Motor neuron (in vitro differentiated cells): ENCODE measurements at regions not wholly inside any gene's neighbourhood (a gene's known extent, or its start where the extent isn't known, plus 50 kb on each side); places are given as distances from the start of the nearest gene placed in this dataset.

ENCODE experiments used
- ATAC-seq, 8 experiments: fragments of 200-7000 bp; cut with Tn5 transposase; replicated peaks in 6 of 8; 2 replicates each; pipeline ENCODE4 v1.8.0; 2021; ENCODE audit warnings: mild to moderate bottlenecking in 8 of 8, moderate library complexity in 8 of 8
- H3K27ac ChIP-seq, 2 donors: fragments of 250-450 bp; sonication (Bioruptor Pico); 2 replicates each; pipeline ENCODE4 v1.9.0; 2021; ENCODE audit warnings: antibody characterized with exemption in 2 of 2, mild to moderate bottlenecking in 2 of 2, moderate library complexity in 1 of 2
- H3K4me1 ChIP-seq, 2 donors: fragments of 250-450 bp; sonication (Bioruptor Pico); replicated peaks in 1 of 2; 2 replicates each; pipeline ENCODE4 v1.6.1; 2021; ENCODE audit warnings: antibody characterized with exemption in 2 of 2, mild to moderate bottlenecking in 2 of 2, moderate library complexity in 1 of 2
- H3K4me3 ChIP-seq, 5 donors: fragments of 250-450 bp; sonication (Bioruptor Pico); 2 replicates each; pipeline ENCODE4 v1.9.0; 2021; ENCODE audit warnings: antibody characterized with exemption in 5 of 5, mild to moderate bottlenecking in 5 of 5, moderate library complexity in 4 of 5
- WGBS, 10 experiments: fragments of 450-650 bp; shearing (Covaris generic); methylation state at CpG; one replicate each; pipeline ENCODE4 v1.0.0; 2022; 5-methylcytosine and 5-hydroxymethylcytosine counted together
- in situ Hi-C, 9 experiments: fragments of 400-800 bp; cut with MboI; loops; one replicate each; pipeline ENCODE4 v1.15.0; 2021; ENCODE audit warnings: low sequenced_read_pairs in 9 of 9, low pct_unique_long_range_greater_than_20kb in 2 of 9; ENCODE audit not compliant: unreplicated experiment in 9 of 9

GRCh38 chr2:156191527-156191926, 141.0 kb downstream of the NR4A2 start:
- H3K27ac ChIP-seq, result no peak overlapping the region
- no peak overlapping the region for H3K4me3 ChIP-seq
- H3K4me1 ChIP-seq, result no peaks in the 10 kb centered on the region
- ATAC-seq, result peak in 1 of 8 experiments; percentile 19
- in situ Hi-C loops, result no loop called here
- WGBS, 10 experiments, result 0 to 80% (median 20%) methylated on average over 1 to 2 of the region's 2 CpGs; no CpG with 5 or more reads in 3 of the 10 experiments

GRCh38 chr2:156190517-156190916, 142.0 kb downstream of the NR4A2 start:
- ATAC-seq, result no peak
- in situ Hi-C loops, result no loop called here
- no peaks in the 10 kb centered on the region for H3K4me1 ChIP-seq
- no peak overlapping the region for H3K27ac ChIP-seq
- H3K4me3 ChIP-seq, result no peak overlapping the region
- 0 to 100% (median 67%) methylated on average over 1 to 3 of the region's 3 CpGs; no CpG with 5 or more reads in 3 of the 10 experiments for WGBS, 10 experiments

- WGBS, 10 experiments, result 11 to 94% (median 86%) methylated on average over 1 to 3 of the region's 3 CpGs
- no peak for ATAC-seq
- Histone ChIP-seq H3K4me3 (no peak overlapping the region), H3K4me1 (no peaks in the 10 kb centered on the region), H3K27ac (no peak overlapping the region)
- in situ Hi-C loops, result no loop called here
Observed at GRCh38 chr2:156189584-156189983, 142.9 kb downstream of the NR4A2 start.

- peak in 1 of 8 experiments; percentile 60 for ATAC-seq
- Histone ChIP-seq H3K4me3 (no peak overlapping the region), H3K27ac (no peak overlapping the region), H3K4me1 (no peaks in the 10 kb centered on the region)
- 10 to 95% (median 79%) methylated on average over 2 to 6 of the region's 6 CpGs for WGBS, 10 experiments
- in situ Hi-C loops, result no loop called here
Observed at GRCh38 chr2:156189143-156189542, 143.4 kb downstream of the NR4A2 start.

GRCh38 chr2:156182132-156182531, 150.4 kb downstream of the NR4A2 start:
- Histone ChIP-seq H3K4me3 (no peak overlapping the region), H3K4me1 (no peaks in the 10 kb centered on the region), H3K27ac (no peak overlapping the region)
- in situ Hi-C loops, result no loop called here
- 14 to 93% (median 82%) methylated on average over 1 to 2 of the region's 2 CpGs; no CpG with 5 or more reads in 2 of the 10 experiments for WGBS, 10 experiments
- ATAC-seq, result peak in 2 of 8 experiments; percentile 38 to 62

GRCh38 chr2:156181208-156181607, 151.3 kb downstream of the NR4A2 start:
- ATAC-seq, result no peak
- in situ Hi-C loops, result no loop called here
- Histone ChIP-seq H3K4me3 (no peak overlapping the region), H3K27ac (no peak overlapping the region), H3K4me1 (no peaks in the 10 kb centered on the region)
- 0 to 80% (median 33%) methylated on average over 1 of the region's 1 CpG; no CpG with 5 or more reads in 6 of the 10 experiments for WGBS, 10 experiments

GRCh38 chr2:156177654-156178053, 154.9 kb downstream of the NR4A2 start:
- WGBS, 10 experiments, result 0 to 100% (median 83%) methylated on average over 1 to 3 of the region's 3 CpGs; no CpG with 5 or more reads in 1 of the 10 experiments
- H3K4me1 ChIP-seq, result no peaks in the 10 kb centered on the region
- in situ Hi-C loops, result no loop called here
- no peak overlapping the region for H3K27ac ChIP-seq
- no peak for ATAC-seq
- H3K4me3 ChIP-seq, result no peak overlapping the region

GRCh38 chr2:156175946-156176345, 156.6 kb downstream of the NR4A2 start:
- WGBS, 10 experiments, result 0 to 100% (median 47%) methylated on average over 1 to 2 of the region's 2 CpGs; no CpG with 5 or more reads in 3 of the 10 experiments
- Histone ChIP-seq H3K4me3 (no peak overlapping the region), H3K27ac (no peak overlapping the region), H3K4me1 (no peaks in the 10 kb centered on the region)
- in situ Hi-C loops, result no loop called here
- no peak for ATAC-seq

GRCh38 chr2:156170929-156171328, 161.6 kb downstream of the NR4A2 start:
- Histone ChIP-seq H3K4me1 (no peaks in the 10 kb centered on the region), H3K4me3 (no peak overlapping the region), H3K27ac (no peak overlapping the region)
- in situ Hi-C loops, result no loop called here
- WGBS, 10 experiments, result 0 to 90% (median 46%) methylated on average over 1 to 2 of the region's 2 CpGs; no CpG with 5 or more reads in 2 of the 10 experiments
- ATAC-seq, result no peak

- no peak for ATAC-seq
- peaks cover 5 to 14% of the 10 kb centered on the region in 2 donors for H3K4me1 ChIP-seq
- in situ Hi-C loops, result no loop called here
- H3K4me3 ChIP-seq, result no peak overlapping the region
- H3K27ac ChIP-seq, result no peak overlapping the region
- WGBS, 10 experiments, result 0 to 83% (median 73%) methylated on average over 1 to 2 of the region's 2 CpGs; no CpG with 5 or more reads in 4 of the 10 experiments
Observed at GRCh38 chr2:156165742-156166141, 166.8 kb downstream of the NR4A2 start.

- H3K4me3 ChIP-seq, result no peak overlapping the region
Observed at GRCh38 chr2:156164091-156164720, 168.3 kb downstream of the NR4A2 start.

GRCh38 chr2:156158808-156159207, 173.7 kb downstream of the NR4A2 start:
- 7 to 66% (median 34%) methylated on average over 1 to 2 of the region's 2 CpGs; no CpG with 5 or more reads in 2 of the 10 experiments for WGBS, 10 experiments
- peak in 5 of 8 experiments; percentile 74 to 87 (median 77) for ATAC-seq
- Histone ChIP-seq H3K4me1 (peaks cover 15 to 17% of the 10 kb centered on the region in 2 donors), H3K4me3 (no peak overlapping the region), H3K27ac (no peak overlapping the region)
- in situ Hi-C loops, result no loop called here

More at GRCh38 chr2:156164091-156164720, 168.3 kb downstream of the NR4A2 start:
- Histone ChIP-seq H3K4me1 (peaks cover 7 to 18% of the 10 kb centered on the region in 2 donors), H3K27ac (no peak overlapping the region)
- 35 to 96% (median 86%) methylated on average over 3 to 7 of the region's 7 CpGs; no CpG with 5 or more reads in 1 of the 10 experiments for WGBS, 10 experiments
- in situ Hi-C loops, result no loop called here
- no peak for ATAC-seq

GRCh38 chr2:156157670-156158069, 174.9 kb downstream of the NR4A2 start:
- ATAC-seq, result peak in 5 of 8 experiments; percentile 77 to 96 (median 87)
- 0 to 100% (median 40%) methylated on average over 1 of the region's 1 CpG; no CpG with 5 or more reads in 1 of the 10 experiments for WGBS, 10 experiments
- H3K4me3 ChIP-seq, result no peak overlapping the region
- in situ Hi-C loops, result no loop called here
- peaks cover 14 to 17% of the 10 kb centered on the region in 2 donors for H3K4me1 ChIP-seq
- no peak overlapping the region for H3K27ac ChIP-seq

GRCh38 chr2:156156580-156156979, 175.9 kb downstream of the NR4A2 start:
- no peak overlapping the region for H3K4me3 ChIP-seq
- in situ Hi-C loops, result no loop called here
- H3K27ac ChIP-seq, result no peak overlapping the region
- peaks cover 14 to 17% of the 10 kb centered on the region in 2 donors for H3K4me1 ChIP-seq
- 20 to 67% (median 48%) methylated on average over 1 to 2 of the region's 2 CpGs; no CpG with 5 or more reads in 4 of the 10 experiments for whole genome bisulfite sequencing, 10 experiments
- no peak for ATAC-seq
